ENCODE measurements at regions not wholly inside any gene's neighbourhood (a gene's known extent, or its start where the extent isn't known, plus 50 kb on each side); places are given as distances from the start of the nearest gene placed in this dataset.
"Not testable (repeated sequence)": the region's sequence is repeated elsewhere in the genome, so short reads cannot be mapped to it uniquely, and the experiment has no call there.

DNA sequence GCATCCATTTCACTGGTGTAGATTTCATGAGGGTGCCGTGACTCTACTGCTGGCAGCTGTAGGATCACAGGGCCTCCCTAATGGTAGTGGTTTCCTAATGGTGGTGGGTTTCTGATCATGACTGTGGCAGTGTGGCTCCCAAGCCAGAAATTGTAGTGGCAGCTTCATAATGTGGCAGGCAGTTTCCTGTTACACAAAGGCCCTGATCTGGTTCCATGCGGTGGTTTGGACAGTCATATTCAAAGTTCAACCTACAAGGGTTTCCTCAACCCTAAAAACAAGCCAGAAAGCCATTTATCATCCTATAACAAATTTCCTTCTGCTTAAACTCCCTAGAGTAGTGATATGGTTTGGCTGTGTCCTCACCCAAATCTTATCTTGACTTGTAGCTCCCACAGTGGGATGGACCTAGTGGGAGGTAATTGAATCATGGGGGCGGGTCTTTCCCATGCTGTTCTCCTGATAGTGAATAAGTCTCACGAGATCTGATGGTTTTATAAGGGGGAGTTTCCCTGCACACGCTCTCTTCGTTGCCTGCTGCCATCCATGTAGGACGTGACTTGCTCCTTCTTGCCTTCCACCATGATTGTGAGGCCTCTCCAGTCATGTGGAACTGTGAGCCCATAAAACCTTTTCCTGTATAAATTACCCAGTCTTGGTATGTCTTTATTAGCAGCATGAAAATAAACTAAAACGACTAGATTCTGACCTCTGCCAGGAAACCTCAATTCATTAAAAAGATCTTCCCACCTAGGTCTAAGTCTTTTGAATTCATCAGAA lies 257.1 kb downstream of the EFCAB11 start:
- no peak for DNase-seq (ENCODE audit: low read depth, low spot score)

DNA sequence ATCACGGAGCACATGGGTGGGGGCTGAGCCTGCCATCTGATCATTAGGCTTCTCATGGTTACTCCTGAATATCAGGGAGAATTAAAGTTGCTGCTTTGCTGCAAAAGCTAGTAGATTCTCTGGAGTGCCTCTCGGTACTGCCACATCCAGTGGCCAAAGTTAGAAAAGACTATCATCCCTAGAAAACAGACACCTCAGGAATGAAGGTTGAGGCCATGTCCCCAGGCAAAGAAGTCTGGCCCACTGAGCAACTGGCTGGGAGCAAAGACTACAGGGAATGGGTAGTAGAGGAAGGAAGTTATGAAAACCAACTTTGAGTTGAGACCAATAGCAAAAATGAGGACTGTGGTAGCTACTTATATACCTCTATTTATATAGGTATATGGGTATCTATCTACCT lies 258.7 kb downstream of the EFCAB11 start:
- peak; percentile 54 for DNase-seq (ENCODE audit: low read depth, low spot score)

DNA sequence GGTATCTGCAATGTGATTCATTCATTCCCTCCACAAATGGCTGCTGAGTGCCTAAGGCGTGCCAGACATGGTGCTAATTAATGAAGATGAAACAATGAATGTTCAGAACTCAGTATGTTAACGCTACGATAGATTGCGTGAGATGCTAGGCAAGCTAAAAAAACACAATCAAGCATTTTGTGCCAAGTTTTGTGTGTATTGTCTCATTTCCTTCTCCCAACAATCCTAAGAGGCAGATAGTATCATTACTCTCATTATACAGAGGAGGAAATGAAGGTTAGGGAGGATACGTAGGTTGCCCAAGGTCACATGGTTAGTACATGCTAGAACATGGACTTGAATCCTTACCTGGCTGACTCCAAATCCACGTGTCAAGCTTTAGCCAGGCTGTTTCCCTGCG lies 264.4 kb downstream of the EFCAB11 start:
- DNase-seq (ENCODE audit: low read depth, low spot score), result no peak

DNA sequence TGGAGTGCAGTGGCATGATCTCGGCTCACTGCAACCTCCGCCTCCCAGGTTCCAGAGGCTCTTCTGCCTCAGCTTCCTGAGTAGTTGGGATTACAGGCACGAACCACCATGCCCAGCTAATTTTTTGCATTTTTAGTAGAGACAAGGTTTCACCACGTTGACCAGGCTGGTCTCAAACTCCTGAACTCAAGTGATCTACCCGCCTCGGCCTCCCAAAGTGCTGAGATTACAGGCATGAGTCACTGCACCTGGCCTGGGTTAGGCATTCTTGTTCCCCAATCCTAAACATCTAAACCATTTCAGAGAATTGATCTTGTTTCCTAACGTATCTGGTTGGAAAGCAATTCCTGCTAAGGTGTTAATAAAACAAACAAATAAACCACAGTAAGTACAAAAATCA lies 264.8 kb downstream of the EFCAB11 start:
- DNase-seq (ENCODE audit: low read depth, low spot score), result not testable (repeated sequence)

DNA sequence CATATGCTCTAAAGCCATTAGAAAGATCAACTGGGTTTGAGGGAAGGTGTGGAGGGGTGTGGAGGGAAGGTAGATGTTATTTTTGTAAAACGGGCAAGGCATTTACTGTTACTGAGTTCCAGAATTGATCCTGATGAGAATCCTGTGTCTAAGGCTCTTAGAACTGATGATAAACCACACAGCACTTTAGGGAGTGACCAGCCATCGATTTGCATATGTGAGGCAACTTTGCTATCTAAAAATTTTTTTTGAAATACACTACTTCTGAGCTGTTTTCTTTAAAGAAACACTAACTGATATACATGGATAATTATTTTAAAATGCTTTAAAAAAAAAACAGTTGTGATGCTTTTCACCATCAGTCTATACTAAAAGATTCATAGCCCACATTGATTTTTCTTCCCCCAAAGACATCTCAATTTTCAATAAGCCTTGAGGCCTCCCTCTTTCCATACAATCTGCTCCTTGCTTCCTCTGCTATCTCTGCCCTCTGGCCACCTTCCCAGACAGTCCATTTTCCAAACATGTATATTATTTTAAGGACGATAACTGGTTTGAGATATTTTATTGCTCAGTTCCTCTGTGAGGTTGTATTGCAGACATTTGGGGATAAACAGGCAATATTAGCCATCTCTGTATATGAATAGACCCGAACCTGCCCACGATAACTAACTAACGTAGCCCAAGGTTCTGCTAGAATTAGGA lies 265.9 kb downstream of the EFCAB11 start:
- DNase-seq (ENCODE audit: low read depth, low spot score), result no peak

DNA sequence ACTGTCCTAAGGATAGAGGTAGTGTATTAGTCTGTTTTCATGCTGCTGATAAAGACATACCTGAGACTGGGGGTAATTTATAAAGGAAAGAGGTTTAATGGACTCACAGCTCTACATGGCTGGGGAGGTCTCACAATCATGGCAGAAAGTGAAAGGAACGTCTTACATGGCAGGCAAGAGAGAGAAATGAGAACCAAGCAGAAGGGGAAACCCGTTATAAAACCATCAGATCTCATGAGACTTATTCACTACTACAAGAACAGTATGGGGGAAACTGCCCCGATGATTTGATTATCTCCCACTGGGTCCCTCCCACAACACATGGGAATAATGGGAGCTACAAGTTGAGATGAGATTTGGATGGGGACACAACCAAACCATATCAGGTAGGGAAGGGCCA lies 267.4 kb downstream of the EFCAB11 start:
- DNase-seq (ENCODE audit: low read depth, low spot score), result not testable (repeated sequence)

DNA sequence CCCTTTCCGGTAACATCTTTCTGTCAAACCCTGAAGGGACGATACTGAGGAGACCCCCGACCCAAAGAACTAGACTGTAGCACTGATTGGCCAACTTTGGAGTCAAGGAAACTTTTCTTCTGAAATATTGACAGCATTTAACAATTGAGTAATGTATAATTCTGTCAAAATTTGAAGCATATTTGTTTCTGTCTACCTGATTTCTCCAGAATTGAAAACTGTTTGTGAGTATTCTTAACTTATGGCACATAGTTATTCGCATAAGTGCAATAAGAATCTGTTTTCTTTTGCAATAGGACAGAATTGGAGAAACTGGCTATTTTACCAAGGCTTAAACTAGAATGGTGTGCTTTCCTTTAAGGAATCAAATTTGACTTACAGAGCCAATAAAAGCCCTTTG lies 267.1 kb upstream of the FOXN3 start:
- no peak for DNase-seq (ENCODE audit: low read depth, low spot score)

DNA sequence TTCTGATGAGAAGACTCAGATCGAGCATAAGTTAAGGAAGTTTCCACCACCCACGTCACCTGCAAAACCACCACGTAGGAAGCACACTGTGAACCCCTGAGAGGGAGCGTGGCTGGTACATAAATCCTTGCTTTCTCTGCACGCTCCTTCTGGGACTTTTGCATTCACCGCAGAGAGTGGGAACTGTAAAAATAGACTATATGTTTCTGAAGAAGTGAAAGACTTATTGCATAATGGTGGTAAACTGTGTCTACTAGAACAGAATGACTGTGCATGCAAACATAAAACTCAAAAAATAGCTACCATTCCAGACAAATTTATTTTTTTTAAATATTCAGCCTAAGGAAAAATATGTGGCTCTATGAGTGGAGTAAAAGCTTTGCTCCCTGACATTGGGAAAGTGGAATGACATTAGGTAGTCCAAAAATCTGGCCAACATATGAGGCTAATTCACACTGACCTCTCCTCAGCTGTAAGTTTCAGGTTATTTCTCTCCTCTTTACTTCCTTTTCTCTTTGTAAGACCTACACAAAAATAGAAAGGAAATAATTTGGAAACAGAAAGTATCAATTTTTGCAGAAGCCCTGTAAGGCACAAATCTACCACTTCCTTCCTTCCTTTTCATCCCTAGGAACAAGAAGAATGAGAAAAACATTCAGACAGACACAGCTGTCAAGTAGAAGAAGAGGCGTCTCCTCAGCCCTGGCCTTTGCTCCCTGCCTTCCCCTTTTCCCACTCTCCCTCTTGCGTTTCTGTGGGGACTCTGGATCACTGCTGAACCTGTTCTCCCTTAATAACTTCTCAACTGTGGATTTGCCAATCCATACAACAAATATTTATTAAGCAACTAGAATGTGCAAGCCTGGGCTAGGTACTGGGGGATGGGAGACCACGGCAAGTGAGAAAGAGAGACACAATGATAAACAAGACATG lies 264.3 kb upstream of the FOXN3 start:
- no peak for DNase-seq (ENCODE audit: low read depth, low spot score)

DNA sequence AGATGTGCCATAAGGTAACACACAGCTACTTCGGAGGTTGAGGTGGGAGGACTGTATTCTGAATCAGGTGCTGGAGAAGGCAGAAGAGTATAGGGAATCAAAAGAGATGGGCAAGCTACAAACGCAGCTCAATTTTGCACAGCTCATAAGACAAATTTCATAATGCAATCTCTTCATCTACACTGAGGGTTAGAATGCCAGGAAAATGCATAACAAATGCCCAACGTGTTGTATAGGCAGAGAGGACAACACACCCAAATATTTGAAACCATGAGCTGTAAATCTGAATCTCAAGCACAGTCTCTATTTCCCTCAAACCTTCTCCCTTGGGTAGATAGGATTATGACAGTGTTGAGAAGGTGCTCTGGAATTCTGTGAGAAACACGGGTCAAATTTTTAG lies 263.1 kb upstream of the FOXN3 start:
- no peak for DNase-seq (ENCODE audit: low read depth, low spot score)

DNA sequence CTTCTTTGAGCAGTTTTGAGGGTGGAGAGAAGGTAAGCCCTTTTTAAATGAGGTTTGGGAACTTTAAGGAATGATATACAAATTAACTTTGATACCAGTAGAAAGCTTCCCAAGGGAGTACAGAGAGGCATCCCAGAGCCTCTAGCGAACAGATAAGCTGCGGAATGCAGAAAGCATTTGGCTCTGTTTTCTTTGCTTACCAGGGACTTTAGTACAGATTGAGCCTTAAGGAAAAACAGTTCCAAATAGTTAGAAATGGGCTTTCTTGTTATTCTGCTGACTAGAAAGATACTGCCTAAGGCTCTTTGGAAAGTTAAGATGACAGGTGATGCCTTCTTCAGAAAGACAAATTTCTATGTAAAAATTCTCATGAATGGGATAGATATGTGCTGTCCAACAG lies 261.7 kb upstream of the FOXN3 start:
- peak; percentile 53 for DNase-seq (ENCODE audit: low read depth, low spot score)

DNA sequence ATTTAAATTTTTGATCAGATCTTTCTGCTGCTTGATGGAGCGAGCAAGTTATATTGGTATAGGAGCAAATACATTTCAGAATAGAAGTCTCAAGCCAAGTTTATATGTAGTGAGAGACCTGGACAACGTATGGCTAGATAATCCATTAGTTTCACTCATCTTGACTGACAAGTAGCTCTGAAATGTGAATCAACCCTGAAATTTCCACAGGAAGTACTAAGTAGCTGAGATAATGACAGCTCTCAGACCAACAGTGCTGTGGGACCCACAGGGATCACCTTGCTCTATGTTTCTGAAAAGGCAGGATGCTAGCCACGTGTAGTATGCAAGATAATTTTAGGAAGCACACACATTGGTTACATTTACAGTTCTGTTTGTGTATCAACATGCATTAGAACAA lies 258.6 kb upstream of the FOXN3 start:
- DNase-seq (ENCODE audit: low read depth, low spot score), result no peak

DNA sequence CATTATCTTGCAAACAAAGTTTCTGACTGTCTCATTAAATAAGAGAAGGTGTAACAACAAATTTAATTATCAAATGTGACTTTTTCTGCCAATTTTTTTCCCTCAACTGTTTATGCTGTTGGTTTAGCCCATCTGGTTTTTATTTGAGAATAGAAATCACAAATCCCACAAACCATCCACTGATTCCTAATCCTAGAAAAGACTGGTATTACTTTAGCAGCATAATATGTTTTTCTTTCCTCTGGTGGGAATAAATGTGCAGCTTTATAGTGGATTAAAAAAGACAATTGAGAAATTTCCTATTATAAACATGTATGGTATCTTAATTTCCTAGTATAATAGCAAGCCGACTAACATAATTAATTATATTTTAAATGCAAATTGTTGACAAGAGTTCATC lies 257.9 kb upstream of the FOXN3 start:
- DNase-seq (ENCODE audit: low read depth, low spot score), result no peak

DNA sequence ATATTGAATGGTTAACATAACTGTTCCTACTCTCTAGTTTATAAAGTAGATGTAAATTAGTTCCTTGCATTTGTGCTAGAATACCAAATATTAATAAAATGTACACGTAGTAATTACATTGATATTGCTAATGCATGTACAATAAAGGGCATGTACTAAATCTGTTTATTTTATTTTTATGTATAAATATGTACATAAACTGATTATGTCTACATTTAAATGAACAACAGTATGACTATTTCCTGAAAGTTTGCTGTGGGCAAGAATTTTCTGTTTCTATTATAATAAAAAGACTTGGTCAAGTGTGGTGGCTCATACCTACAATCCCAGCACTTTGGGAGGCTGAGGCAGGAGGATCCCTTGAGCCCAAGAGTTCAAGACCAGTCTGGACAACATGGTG lies 257.2 kb upstream of the FOXN3 start:
- DNase-seq (ENCODE audit: low read depth, low spot score), result no peak

DNA sequence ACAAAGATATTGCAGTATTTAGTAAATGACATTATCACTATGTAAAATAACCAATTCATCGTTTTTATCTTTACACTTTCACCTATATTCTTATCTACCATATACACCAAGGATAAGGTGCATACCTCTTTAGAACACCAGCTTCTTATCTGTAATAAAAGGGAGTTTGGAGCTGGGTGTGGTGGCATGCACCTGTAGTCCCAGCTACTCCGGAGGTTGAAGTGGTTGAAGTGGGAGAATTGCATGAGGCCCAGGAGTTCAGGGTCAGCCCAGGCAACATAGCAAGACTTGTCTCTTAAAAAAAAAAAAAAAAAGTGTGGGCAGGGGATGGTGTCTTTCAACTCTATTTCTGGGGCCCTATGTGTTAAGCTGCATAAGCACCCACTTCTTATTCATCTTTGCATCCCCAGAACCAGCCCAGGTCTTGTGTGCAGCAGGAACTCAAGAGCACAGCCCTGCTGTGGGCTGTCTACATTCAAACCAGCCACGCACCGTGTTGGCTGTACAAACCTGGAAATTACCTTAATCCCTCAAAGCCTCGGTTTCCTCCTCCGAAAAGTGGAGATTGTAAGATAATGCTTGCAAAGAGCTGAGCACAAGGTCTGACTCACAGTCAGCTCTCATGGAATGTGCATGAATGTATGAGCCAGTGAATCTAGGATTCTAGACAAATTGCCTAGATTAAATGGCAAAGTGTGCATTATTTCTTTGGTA lies 256.6 kb upstream of the FOXN3 start:
- DNase-seq (ENCODE audit: low read depth, low spot score), result peak; percentile 49

DNA sequence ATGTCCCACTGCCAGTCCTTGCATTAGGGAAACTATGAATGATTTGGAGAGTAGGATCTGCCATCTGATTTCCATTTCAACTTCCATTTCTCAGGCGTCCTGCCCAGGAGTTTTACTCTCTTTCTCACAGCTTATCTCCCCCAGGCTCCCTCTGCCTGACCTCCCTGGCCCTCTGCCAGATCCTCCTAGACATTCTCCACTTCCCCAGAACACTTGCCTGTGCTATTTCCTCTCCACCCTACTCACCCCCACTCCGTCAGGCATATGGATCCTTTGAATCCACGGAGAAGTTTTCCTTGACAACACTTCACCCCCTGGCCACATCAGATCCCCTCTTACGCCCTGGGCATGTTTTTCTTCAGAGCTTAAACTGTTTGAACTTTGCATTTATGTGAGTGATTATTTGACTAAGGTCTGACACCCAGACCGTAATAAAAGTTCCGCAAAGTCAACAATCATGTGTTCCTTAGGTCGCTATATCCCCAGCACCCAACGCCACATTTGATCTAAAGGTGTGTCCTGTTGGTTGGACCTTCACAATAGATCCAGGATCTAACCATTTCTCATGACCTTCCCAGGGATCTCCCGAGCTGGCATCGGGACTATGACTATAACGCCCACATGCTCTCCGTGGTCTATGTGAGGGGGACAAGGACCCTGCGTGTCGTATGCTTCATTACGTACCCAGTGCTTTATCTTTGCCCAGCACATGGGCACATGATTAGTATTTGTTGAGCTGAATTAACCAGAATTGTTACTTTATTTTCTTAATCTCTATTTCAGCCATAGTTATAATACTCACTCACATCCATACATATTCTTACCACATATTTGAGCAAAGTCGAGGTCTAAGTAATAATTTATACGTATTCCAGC lies 255.8 kb upstream of the FOXN3 start:
- peak; percentile 41 for DNase-seq (ENCODE audit: low read depth, low spot score)

DNA sequence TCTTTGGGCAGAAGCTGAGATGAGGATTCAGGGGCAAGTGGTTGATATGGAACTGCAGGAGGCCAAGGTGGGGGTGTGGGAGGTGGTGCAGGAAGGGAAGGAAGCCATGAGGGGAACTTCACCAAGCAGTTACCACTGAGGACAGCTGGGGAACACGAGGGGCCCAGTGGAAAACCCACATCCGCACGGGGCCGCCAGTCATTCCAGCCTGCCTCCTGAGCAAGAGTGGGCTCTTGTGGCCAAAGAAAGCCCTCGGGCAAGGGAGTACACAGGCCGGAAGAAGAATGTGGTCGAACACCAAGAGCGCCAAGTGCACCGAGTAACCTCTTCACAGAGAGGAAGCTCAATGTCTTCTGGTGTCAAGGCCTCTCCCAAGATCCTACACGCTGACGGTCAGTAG lies 252.2 kb upstream of the FOXN3 start:
- peak; percentile 12 for DNase-seq (ENCODE audit: low read depth, low spot score)

DNA sequence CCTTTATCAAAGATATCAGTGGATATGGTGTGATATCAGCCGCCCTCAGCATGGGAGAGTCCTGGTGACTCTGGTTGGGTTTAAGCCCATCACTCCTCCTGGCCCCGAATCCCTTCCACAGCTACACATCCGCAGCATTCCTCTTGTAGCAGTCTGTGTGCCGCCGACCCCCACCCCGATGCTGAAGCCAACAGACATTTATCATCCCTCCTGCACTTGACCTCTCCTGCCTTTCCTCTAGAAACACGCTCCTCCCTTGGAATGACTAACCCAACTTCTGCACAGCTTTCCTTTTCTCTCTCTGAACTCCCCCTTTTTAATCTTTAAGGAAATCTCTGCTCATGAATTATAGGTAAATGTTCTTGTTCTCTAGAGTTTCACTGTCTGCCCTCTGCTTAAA lies 250.9 kb upstream of the FOXN3 start:
- no peak for DNase-seq (ENCODE audit: low read depth, low spot score)

DNA sequence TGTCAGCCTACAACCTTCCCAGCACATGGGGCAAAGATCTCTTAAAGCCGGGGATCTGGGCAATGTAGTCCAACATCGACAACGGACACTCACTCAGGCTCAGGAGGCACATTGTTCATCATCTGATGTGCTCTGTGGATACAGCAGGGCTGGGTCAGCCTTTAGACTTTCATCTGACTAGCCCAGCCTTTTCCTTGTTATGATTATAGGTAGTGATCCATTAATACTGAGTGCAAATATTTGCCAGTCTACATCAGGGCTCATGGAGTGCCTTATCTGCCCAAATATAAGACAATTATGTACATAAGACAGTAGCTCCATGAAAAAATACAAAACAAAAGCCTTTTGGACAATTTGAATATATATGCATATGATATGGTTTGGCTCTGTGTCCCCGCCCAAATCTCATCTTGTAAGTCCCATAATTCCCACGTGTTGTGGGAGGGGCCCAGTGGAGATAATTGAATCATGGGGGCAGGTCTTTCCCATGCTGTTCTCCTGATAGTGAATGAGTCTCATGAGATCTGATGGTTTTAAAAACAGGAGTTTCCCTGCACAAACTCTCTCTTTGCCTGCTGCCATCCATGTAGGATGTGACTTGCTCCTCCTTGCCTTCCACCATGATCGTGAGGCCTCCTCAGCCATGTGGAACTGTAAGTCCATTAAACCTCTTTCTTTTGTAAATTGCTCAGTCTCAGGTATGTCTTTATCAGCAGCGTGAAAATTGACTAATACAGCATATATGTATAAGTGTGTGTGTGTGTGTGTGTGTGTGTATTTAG lies 248.5 kb upstream of the FOXN3 start:
- DNase-seq (ENCODE audit: low read depth, low spot score), result not testable (repeated sequence)

DNA sequence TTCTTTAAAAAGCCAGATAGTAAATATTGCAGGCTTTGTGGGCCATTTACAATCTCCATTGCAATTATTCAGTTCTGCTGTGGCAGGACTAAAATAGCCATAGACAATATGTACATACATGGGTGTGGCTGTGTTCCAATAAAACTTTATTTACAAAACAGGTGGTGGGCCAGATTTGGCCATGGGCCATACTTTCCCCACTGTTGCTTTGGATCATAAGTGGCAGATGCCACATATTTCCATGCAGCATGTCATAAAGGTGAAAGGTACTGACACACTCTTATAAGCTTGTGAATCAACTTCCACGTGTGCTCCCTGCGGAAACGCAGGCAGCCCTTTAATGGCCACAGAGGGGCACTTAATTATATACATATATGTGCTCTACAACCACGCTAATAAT lies 244.4 kb upstream of the FOXN3 start:
- DNase-seq (ENCODE audit: low read depth, low spot score), result no peak
